BJ (cell line): ENCODE measurements at regions not wholly inside any gene's neighbourhood (a gene's known extent, or its start where the extent isn't known, plus 50 kb on each side); places are given as distances from the start of the nearest gene placed in this dataset.

Experiments
- CTCF ChIA-PET: fragments of 350-600 bp; formaldehyde crosslinking; extraction: SDS; loops from one replicate; lab custom pipeline; 2021; ENCODE audit warnings: antibody characterized with exemption, inconsistent platforms; lab: Yijun Ruan, JAX
- POLR2A ChIA-PET: fragments of 300-600 bp; sonication (Branson Sonifier 250); formaldehyde crosslinking; extraction: SDS; loops from one replicate; lab custom pipeline; 2021; ENCODE audit warnings: antibody characterized with exemption; lab: Charles Lee
- DNase-seq: peaks from one replicate; pipeline ENCODE4 v3.0.0-alpha.2; 2011; ENCODE audit warnings: low read depth
- H3K27me3 ChIP-seq: 2 replicates; pipeline ENCODE4 v1.6.0; 2011; ENCODE audit warnings: low read length; ENCODE audit not compliant: control insufficient read depth, insufficient read depth
- H3K36me3 ChIP-seq: 2 replicates; pipeline ENCODE4 v1.5.1; 2011; ENCODE audit warnings: low read length; ENCODE audit not compliant: control insufficient read depth, insufficient read depth
- H3K4me3 ChIP-seq: 2 replicates; pipeline ENCODE4 v1.5.1; 2011; ENCODE audit warnings: low read depth, mild to moderate bottlenecking, control low read depth, low read length
- TF ChIP-seq, protein P1 (sequence below): IDR thresholded peaks from 2 replicates; pipeline ENCODE4 v1.5.1; 2011; ENCODE audit warnings: low read depth, mild to moderate bottlenecking, control low read depth, inconsistent platforms, low read length, moderate library complexity; ENCODE audit not compliant: insufficient read depth

DNA sequence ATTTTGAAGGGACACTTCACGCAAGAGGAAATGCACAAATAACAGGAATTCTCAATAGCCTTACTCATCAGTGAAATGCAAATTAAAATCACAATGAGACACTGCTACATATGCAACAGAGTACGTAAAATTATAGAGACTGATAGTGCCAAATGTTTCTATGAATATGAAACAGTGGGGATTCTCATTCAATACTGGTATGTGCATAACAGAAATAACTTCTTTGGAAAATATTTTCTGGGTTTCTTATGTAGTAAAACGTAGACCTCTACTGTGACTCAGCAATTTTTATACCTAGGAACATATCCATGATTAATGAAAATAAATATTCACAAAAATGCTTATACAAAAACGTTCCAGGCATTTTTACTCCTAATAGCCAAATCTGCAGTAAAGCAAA lies 1625.2 kb downstream of the MAT2B start:
- ChIA-PET POLR2A (no interaction called here), CTCF (no interaction called here)
- no peaks in the 10 kb centered on the region for H3K36me3 ChIP-seq
- TF ChIP-seq, protein P1, sequence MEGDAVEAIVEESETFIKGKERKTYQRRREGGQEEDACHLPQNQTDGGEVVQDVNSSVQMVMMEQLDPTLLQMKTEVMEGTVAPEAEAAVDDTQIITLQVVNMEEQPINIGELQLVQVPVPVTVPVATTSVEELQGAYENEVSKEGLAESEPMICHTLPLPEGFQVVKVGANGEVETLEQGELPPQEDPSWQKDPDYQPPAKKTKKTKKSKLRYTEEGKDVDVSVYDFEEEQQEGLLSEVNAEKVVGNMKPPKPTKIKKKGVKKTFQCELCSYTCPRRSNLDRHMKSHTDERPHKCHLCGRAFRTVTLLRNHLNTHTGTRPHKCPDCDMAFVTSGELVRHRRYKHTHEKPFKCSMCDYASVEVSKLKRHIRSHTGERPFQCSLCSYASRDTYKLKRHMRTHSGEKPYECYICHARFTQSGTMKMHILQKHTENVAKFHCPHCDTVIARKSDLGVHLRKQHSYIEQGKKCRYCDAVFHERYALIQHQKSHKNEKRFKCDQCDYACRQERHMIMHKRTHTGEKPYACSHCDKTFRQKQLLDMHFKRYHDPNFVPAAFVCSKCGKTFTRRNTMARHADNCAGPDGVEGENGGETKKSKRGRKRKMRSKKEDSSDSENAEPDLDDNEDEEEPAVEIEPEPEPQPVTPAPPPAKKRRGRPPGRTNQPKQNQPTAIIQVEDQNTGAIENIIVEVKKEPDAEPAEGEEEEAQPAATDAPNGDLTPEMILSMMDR = no peak
- DNase-seq = no peak
- no peak overlapping the region for H3K4me3 ChIP-seq
- no peaks in the 10 kb centered on the region for H3K27me3 ChIP-seq

- CTCF ChIA-PET = no interaction called here
- no peak for DNase-seq
- H3K36me3 ChIP-seq = no peaks in the 10 kb centered on the region
- POLR2A ChIA-PET = no interaction called here
- H3K4me3 ChIP-seq = no peak overlapping the region
- no peaks in the 10 kb centered on the region for H3K27me3 ChIP-seq
- TF ChIP-seq, protein P1 = no peak
Observed at GRCh38 chr5:165134155-165134554, 1628.7 kb downstream of the MAT2B start.

- CTCF ChIA-PET = no interaction called here
- POLR2A ChIA-PET = no interaction called here
- TF ChIP-seq, protein P1 = no peak
- Histone ChIP-seq H3K27me3 (no peaks in the 10 kb centered on the region), H3K4me3 (no peak overlapping the region), H3K36me3 (no peaks in the 10 kb centered on the region)
- DNase-seq = no peak
Observed at GRCh38 chr5:165135565-165135964, 1630.1 kb downstream of the MAT2B start.

DNA sequence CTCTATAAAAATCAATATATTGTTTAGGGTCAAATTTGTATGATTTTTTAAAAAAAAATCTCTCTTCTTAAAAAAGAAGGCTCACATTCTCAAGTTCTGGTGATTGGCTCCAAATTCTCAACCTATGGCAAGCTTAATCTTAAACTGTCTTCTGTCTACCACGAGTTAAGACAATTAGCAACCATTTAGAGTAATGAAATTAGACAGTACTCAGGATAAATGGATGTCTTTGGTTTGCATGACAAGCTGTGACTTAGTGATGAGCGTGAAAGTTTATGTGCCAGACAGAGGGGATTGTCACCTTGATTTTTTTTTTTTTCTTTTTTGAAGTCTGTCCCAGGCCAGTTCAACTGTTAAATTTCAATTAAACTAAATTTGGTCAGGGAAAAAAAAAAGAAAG lies 1632.3 kb downstream of the MAT2B start:
- CTCF ChIA-PET = no interaction called here

DNA sequence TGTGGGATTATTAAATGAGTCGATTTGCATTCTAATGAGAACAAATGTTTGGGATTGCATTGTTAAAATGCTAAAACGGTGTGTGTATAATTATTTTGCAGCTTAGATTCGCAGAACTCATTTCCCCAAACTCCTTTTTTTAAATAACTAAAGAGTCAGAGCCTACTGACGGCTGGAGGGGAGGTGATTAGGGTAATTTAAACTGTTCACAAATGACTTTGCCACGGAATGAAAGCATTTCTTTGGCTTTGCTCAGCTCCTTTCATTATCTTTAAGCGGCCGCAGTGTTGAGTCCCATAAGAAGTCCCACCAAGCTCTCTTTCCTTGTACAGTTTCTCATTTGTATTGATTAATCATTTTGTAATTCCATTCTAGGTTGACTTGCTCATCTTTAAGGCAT lies 1632.8 kb downstream of the MAT2B start:
- Histone ChIP-seq H3K27me3 (no peaks in the 10 kb centered on the region), H3K36me3 (no peaks in the 10 kb centered on the region), H3K4me3 (no peak overlapping the region)
- ChIA-PET CTCF (no interaction called here), POLR2A (no interaction called here)
- TF ChIP-seq, protein P1 = no peak
- DNase-seq = no peak

More for the DNA sequence above, 1632.3 kb downstream of the MAT2B start:
- TF ChIP-seq, protein P1 = no peak
- DNase-seq = no peak
- Histone ChIP-seq H3K4me3 (no peak overlapping the region), H3K36me3 (no peaks in the 10 kb centered on the region), H3K27me3 (no peaks in the 10 kb centered on the region)
- POLR2A ChIA-PET = no interaction called here
